WTC11 (cell line): ENCODE measurements at regions not wholly inside any gene's neighbourhood (a gene's known extent, or its start where the extent isn't known, plus 50 kb on each side); places are given as distances from the start of the nearest gene placed in this dataset.

Experiments
- AR ChIP-seq: fragments of 250-450 bp; sonication (Bioruptor Pico); IDR thresholded peaks from 2 replicates; pipeline ENCODE4 v1.9.0; 2021; ENCODE audit warnings: mild to moderate bottlenecking
- ETV6 ChIP-seq: sonication (generic); formaldehyde crosslinking; IDR thresholded peaks from 2 replicates; pipeline ENCODE4 v1.8.1; 2022; ENCODE audit warnings: mild to moderate bottlenecking, missing genetic modification reagents
- MAX ChIP-seq: sonication (generic); formaldehyde crosslinking; IDR thresholded peaks from 2 replicates; pipeline ENCODE4 v1.8.0; 2022; ENCODE audit warnings: mild to moderate bottlenecking, missing genetic modification reagents
- RELA ChIP-seq: sonication (generic); formaldehyde crosslinking; IDR thresholded peaks from 2 replicates; pipeline ENCODE4 v1.8.1; 2022; ENCODE audit warnings: missing genetic modification reagents, mild to moderate bottlenecking, borderline replicate concordance
- RORB ChIP-seq: fragments of 250-450 bp; sonication (Bioruptor Pico); IDR thresholded peaks from 2 replicates; pipeline ENCODE4 v1.9.0; 2021; ENCODE audit warnings: mild to moderate bottlenecking
- SMAD4 ChIP-seq: sonication (generic); formaldehyde crosslinking; IDR thresholded peaks from 2 replicates; pipeline ENCODE4 v1.8.0; 2022; ENCODE audit warnings: mild to moderate bottlenecking, missing genetic modification reagents
- TF ChIP-seq, protein P1 (sequence below): fragments of 200-600 bp; IDR thresholded peaks from 2 replicates; pipeline ENCODE4 v1.8.0; 2022; ENCODE audit warnings: antibody characterized with exemption
- TF ChIP-seq, protein P2 (sequence below): sonication (generic); formaldehyde crosslinking; IDR thresholded peaks from 2 replicates; pipeline ENCODE4 v1.8.0; 2023; ENCODE audit warnings: mild to moderate bottlenecking, missing genetic modification reagents
- TF ChIP-seq, protein P3 (sequence below): sonication (generic); formaldehyde crosslinking; IDR thresholded peaks from 2 replicates; pipeline ENCODE4 v1.8.0; 2023; ENCODE audit warnings: missing genetic modification reagents, mild to moderate bottlenecking, borderline replicate concordance
- TF ChIP-seq, protein P4 (sequence below): sonication (generic); formaldehyde crosslinking; IDR thresholded peaks from 2 replicates; pipeline ENCODE4 v1.8.1; 2023; ENCODE audit warnings: mild to moderate bottlenecking, missing genetic modification reagents

DNA sequence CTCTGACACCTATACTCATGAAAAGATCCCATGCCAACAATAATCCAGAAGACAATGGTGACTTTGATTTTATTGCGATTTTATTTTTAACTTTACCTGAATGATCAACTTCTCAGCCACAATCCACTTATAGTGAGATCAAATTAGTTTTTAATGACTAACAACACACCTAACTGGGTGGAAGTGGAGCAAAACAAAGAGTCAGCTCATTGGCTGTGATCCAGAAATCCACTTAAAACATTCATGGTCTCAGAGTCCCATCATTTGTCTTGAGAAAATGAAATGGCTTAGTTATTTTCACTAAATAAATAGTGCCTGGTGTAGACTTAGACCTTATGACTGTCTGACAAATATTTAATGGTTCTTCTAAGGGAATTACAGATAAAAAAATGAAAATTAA is 1177.8 kb downstream of the NLGN4Y start:
- TF ChIP-seq SMAD4 (no peak), RORB (CRISPR knock-in tag) (no peak), RELA (CRISPR knock-in tag) (no peak), AR (CRISPR knock-in tag) (no peak), MAX (CRISPR knock-in tag) (no peak), ETV6 (CRISPR knock-in tag) (no peak)
- TF ChIP-seq, protein P1, sequence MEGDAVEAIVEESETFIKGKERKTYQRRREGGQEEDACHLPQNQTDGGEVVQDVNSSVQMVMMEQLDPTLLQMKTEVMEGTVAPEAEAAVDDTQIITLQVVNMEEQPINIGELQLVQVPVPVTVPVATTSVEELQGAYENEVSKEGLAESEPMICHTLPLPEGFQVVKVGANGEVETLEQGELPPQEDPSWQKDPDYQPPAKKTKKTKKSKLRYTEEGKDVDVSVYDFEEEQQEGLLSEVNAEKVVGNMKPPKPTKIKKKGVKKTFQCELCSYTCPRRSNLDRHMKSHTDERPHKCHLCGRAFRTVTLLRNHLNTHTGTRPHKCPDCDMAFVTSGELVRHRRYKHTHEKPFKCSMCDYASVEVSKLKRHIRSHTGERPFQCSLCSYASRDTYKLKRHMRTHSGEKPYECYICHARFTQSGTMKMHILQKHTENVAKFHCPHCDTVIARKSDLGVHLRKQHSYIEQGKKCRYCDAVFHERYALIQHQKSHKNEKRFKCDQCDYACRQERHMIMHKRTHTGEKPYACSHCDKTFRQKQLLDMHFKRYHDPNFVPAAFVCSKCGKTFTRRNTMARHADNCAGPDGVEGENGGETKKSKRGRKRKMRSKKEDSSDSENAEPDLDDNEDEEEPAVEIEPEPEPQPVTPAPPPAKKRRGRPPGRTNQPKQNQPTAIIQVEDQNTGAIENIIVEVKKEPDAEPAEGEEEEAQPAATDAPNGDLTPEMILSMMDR, result no peak
- TF ChIP-seq, protein P2, sequence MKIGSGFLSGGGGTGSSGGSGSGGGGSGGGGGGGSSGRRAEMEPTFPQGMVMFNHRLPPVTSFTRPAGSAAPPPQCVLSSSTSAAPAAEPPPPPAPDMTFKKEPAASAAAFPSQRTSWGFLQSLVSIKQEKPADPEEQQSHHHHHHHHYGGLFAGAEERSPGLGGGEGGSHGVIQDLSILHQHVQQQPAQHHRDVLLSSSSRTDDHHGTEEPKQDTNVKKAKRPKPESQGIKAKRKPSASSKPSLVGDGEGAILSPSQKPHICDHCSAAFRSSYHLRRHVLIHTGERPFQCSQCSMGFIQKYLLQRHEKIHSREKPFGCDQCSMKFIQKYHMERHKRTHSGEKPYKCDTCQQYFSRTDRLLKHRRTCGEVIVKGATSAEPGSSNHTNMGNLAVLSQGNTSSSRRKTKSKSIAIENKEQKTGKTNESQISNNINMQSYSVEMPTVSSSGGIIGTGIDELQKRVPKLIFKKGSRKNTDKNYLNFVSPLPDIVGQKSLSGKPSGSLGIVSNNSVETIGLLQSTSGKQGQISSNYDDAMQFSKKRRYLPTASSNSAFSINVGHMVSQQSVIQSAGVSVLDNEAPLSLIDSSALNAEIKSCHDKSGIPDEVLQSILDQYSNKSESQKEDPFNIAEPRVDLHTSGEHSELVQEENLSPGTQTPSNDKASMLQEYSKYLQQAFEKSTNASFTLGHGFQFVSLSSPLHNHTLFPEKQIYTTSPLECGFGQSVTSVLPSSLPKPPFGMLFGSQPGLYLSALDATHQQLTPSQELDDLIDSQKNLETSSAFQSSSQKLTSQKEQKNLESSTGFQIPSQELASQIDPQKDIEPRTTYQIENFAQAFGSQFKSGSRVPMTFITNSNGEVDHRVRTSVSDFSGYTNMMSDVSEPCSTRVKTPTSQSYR (CRISPR knock-in tag), result no peak
- TF ChIP-seq, protein P3, sequence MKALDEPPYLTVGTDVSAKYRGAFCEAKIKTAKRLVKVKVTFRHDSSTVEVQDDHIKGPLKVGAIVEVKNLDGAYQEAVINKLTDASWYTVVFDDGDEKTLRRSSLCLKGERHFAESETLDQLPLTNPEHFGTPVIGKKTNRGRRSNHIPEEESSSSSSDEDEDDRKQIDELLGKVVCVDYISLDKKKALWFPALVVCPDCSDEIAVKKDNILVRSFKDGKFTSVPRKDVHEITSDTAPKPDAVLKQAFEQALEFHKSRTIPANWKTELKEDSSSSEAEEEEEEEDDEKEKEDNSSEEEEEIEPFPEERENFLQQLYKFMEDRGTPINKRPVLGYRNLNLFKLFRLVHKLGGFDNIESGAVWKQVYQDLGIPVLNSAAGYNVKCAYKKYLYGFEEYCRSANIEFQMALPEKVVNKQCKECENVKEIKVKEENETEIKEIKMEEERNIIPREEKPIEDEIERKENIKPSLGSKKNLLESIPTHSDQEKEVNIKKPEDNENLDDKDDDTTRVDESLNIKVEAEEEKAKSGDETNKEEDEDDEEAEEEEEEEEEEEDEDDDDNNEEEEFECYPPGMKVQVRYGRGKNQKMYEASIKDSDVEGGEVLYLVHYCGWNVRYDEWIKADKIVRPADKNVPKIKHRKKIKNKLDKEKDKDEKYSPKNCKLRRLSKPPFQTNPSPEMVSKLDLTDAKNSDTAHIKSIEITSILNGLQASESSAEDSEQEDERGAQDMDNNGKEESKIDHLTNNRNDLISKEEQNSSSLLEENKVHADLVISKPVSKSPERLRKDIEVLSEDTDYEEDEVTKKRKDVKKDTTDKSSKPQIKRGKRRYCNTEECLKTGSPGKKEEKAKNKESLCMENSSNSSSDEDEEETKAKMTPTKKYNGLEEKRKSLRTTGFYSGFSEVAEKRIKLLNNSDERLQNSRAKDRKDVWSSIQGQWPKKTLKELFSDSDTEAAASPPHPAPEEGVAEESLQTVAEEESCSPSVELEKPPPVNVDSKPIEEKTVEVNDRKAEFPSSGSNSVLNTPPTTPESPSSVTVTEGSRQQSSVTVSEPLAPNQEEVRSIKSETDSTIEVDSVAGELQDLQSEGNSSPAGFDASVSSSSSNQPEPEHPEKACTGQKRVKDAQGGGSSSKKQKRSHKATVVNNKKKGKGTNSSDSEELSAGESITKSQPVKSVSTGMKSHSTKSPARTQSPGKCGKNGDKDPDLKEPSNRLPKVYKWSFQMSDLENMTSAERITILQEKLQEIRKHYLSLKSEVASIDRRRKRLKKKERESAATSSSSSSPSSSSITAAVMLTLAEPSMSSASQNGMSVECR, result no peak
- TF ChIP-seq, protein P4, sequence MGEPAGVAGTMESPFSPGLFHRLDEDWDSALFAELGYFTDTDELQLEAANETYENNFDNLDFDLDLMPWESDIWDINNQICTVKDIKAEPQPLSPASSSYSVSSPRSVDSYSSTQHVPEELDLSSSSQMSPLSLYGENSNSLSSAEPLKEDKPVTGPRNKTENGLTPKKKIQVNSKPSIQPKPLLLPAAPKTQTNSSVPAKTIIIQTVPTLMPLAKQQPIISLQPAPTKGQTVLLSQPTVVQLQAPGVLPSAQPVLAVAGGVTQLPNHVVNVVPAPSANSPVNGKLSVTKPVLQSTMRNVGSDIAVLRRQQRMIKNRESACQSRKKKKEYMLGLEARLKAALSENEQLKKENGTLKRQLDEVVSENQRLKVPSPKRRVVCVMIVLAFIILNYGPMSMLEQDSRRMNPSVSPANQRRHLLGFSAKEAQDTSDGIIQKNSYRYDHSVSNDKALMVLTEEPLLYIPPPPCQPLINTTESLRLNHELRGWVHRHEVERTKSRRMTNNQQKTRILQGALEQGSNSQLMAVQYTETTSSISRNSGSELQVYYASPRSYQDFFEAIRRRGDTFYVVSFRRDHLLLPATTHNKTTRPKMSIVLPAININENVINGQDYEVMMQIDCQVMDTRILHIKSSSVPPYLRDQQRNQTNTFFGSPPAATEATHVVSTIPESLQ, result no peak
